ENCODE measurements at regions not wholly inside any gene's neighbourhood (a gene's known extent, or its start where the extent isn't known, plus 50 kb on each side); places are given as distances from the start of the nearest gene placed in this dataset.

GRCh38 chr9:75754080-75754479 lies 136.4 kb upstream of the PCSK5 start:
- no peak for TF ChIP-seq CTCF (IDR thresholded peaks at IDR 0.05; ENCODE audit: borderline replicate concordance, insufficient read depth, low read depth, low read length)

GRCh38 chr9:75775166-75775565 lies 115.3 kb upstream of the PCSK5 start:
- H3K4me3 ChIP-seq (ENCODE audit: low read depth, low read length) = no peak overlapping the region
- no peak for TF ChIP-seq CTCF (IDR thresholded peaks at IDR 0.05; ENCODE audit: borderline replicate concordance, insufficient read depth, low read depth, low read length)

More at GRCh38 chr9:75754080-75754479, 136.4 kb upstream of the PCSK5 start:
- no peak overlapping the region for H3K4me3 ChIP-seq (ENCODE audit: low read depth, low read length)

GRCh38 chr9:75775966-75776691 lies 114.3 kb upstream of the PCSK5 start:
- H3K4me3 ChIP-seq (ENCODE audit: low read depth, low read length) = no peak overlapping the region
- no peak for TF ChIP-seq CTCF (IDR thresholded peaks at IDR 0.05; ENCODE audit: borderline replicate concordance, insufficient read depth, low read depth, low read length)

- H3K4me3 ChIP-seq (ENCODE audit: low read depth, low read length) = no peak overlapping the region
- TF ChIP-seq CTCF (IDR thresholded peaks at IDR 0.05; ENCODE audit: borderline replicate concordance, insufficient read depth, low read depth, low read length) = no peak
Observed at GRCh38 chr9:75780185-75780584, 110.3 kb upstream of the PCSK5 start.

GRCh38 chr9:75788006-75788634 lies 102.4 kb upstream of the PCSK5 start:
- no peak for TF ChIP-seq CTCF (IDR thresholded peaks at IDR 0.05; ENCODE audit: borderline replicate concordance, insufficient read depth, low read depth, low read length)
- H3K4me3 ChIP-seq (ENCODE audit: low read depth, low read length) = no peak overlapping the region

GRCh38 chr9:75797085-75797580 lies 93.3 kb upstream of the PCSK5 start:
- no peak for TF ChIP-seq CTCF (IDR thresholded peaks at IDR 0.05; ENCODE audit: borderline replicate concordance, insufficient read depth, low read depth, low read length)
- H3K4me3 ChIP-seq (ENCODE audit: low read depth, low read length) = no peak overlapping the region

- TF ChIP-seq CTCF (IDR thresholded peaks at IDR 0.05; ENCODE audit: borderline replicate concordance, insufficient read depth, low read depth, low read length) = no peak
- no peak overlapping the region for H3K4me3 ChIP-seq (ENCODE audit: low read depth, low read length)
Observed at GRCh38 chr9:75798505-75798904, 92.0 kb upstream of the PCSK5 start.

All from GM12875 (cell line).